Vagina (tissue), 2 donors: ENCODE measurements at regions not wholly inside any gene's neighbourhood (a gene's known extent, or its start where the extent isn't known, plus 50 kb on each side); places are given as distances from the start of the nearest gene placed in this dataset.

Experiments used
- DNase-seq, 2 donors: peaks; one replicate each; pipeline ENCODE4 v3.0.0-alpha.2; 2017; ENCODE audit errors: extremely low spot score in 2 of 2
- H3K27ac ChIP-seq: fragments of 200-600 bp; sonication (generic); one replicate; pipeline ENCODE4 v1.5.1; 2019
- H3K27me3 ChIP-seq: fragments of 200-600 bp; sonication (generic); one replicate; pipeline ENCODE4 v1.5.1; 2019
- H3K36me3 ChIP-seq, 2 donors: fragments of 200-600 bp; sonication (generic); one replicate each; pipeline ENCODE4 v1.5.1; 2017 to 2019
- H3K4me1 ChIP-seq: fragments of 200-600 bp; sonication (generic); one replicate; pipeline ENCODE4 v1.5.1; 2019
- H3K4me3 ChIP-seq, 2 donors: fragments of 200-600 bp; sonication (generic); 1 replicate in 1 of 2; 2 replicates in 1 of 2; pipeline ENCODE4 v1.5.1; 2016 to 2019
- H3K9me3 ChIP-seq: fragments of 200-600 bp; sonication (generic); one replicate; pipeline ENCODE4 v1.5.1; 2019
- POLR2A ChIP-seq, 2 donors: fragments of 450-650 bp; IDR thresholded peaks; one replicate each; pipeline ENCODE4 v1.6.1; 2017; ENCODE audit warnings: antibody characterized with exemption in 2 of 2, mild to moderate bottlenecking in 2 of 2, moderate library complexity in 2 of 2
- POLR2AphosphoS5 ChIP-seq, 2 donors: sonication (generic); formaldehyde crosslinking; IDR thresholded peaks; one replicate each; pipeline ENCODE4 v1.9.0; 2017; ENCODE audit warnings: antibody characterized with exemption in 2 of 2, mild to moderate bottlenecking in 2 of 2, low read depth in 1 of 2; ENCODE audit not compliant: insufficient read depth in 1 of 2
- intact Hi-C: fragments of 100-400 bp; cut with DNase I; formaldehyde crosslinking; loops from one replicate; pipeline ENCODE4 v1.15.1; 2023
- TF ChIP-seq, protein P1 (sequence below), 3 experiments: fragments of 450-650 bp in 2 of 3; fragments of 200-600 bp in 1 of 3; sonication (generic) in 1 of 3; IDR thresholded peaks; one replicate each; pipeline ENCODE4 v1.5.1; 2017 to 2019; ENCODE audit warnings: antibody characterized with exemption in 3 of 3, mild to moderate bottlenecking in 2 of 3, moderate library complexity in 2 of 3

DNA sequence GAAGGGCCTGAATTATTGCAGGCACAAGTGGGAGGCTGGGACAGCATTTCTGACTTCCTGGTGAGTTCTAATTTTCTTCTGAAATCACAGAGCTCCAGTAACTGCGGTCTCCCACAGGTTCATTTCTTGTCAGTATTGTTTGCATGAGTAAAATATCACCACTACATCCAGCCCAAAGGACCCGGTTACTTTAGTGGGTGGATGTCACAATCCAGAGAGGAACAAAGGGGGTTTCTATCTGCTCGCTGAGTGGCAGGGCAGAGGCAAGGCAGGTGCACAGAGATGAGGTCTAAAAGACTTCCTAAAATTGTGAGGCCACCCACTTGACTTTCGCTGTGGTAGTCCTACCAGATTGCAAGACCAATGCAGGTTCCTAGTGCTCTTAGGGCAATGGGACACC, 800.4 kb upstream of the ID2 start:
- no peaks in the 10 kb centered on the region for H3K4me1 ChIP-seq
- no peak overlapping the region for H3K4me3 ChIP-seq
- no peaks in the 10 kb centered on the region for H3K27me3 ChIP-seq
- TF ChIP-seq POLR2AphosphoS5 (IDR thresholded peaks at IDR 0.05; ENCODE audit: insufficient read depth in 1 of 2, low read depth in 1 of 2), result no peak
- TF ChIP-seq, protein P1, sequence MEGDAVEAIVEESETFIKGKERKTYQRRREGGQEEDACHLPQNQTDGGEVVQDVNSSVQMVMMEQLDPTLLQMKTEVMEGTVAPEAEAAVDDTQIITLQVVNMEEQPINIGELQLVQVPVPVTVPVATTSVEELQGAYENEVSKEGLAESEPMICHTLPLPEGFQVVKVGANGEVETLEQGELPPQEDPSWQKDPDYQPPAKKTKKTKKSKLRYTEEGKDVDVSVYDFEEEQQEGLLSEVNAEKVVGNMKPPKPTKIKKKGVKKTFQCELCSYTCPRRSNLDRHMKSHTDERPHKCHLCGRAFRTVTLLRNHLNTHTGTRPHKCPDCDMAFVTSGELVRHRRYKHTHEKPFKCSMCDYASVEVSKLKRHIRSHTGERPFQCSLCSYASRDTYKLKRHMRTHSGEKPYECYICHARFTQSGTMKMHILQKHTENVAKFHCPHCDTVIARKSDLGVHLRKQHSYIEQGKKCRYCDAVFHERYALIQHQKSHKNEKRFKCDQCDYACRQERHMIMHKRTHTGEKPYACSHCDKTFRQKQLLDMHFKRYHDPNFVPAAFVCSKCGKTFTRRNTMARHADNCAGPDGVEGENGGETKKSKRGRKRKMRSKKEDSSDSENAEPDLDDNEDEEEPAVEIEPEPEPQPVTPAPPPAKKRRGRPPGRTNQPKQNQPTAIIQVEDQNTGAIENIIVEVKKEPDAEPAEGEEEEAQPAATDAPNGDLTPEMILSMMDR (IDR thresholded peaks at IDR 0.05), result no peak
- no peaks in the 10 kb centered on the region for H3K9me3 ChIP-seq
- no peak for DNase-seq
- no peaks in the 10 kb centered on the region for H3K36me3 ChIP-seq
- no peak overlapping the region for H3K27ac ChIP-seq
- intact Hi-C loops, result no loop called here

DNA sequence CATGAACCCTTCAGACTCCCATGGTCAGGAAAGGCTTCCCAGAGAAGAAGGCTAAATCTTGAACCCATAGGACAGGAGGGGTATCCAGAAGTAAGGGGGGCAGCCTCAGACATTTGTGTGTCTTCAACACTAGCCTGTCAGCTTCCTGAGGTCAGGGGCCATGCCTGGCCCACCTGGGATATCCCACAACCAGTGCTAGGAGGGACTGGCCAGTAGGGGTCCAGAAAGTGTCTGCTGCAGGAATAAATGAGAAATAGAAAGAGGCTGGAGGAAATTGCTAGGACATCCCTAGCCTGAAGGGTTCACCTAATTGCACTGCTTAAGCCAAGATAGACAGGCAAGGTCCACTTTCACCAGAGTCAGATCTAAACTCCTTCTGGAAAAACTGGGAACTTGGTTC, 799.6 kb upstream of the ID2 start:
- Histone ChIP-seq H3K9me3 (no peaks in the 10 kb centered on the region), H3K4me3 (no peak overlapping the region), H3K27ac (no peak overlapping the region), H3K36me3 (no peaks in the 10 kb centered on the region), H3K4me1 (no peaks in the 10 kb centered on the region), H3K27me3 (no peaks in the 10 kb centered on the region)
- DNase-seq, result no peak
- intact Hi-C loops, result no loop called here
- TF ChIP-seq POLR2AphosphoS5 (IDR thresholded peaks at IDR 0.05; ENCODE audit: insufficient read depth in 1 of 2, low read depth in 1 of 2) (no peak), POLR2A (IDR thresholded peaks at IDR 0.05) (no peak)
- TF ChIP-seq, protein P1 (IDR thresholded peaks at IDR 0.05), result no peak

- H3K4me3 ChIP-seq, result no peak overlapping the region
- H3K9me3 ChIP-seq, result no peaks in the 10 kb centered on the region
These were observed 797.5 kb upstream of the ID2 start for GRCh38 chr2:7884338-7884737.

GRCh38 chr2:7886666-7887065, 795.2 kb upstream of the ID2 start:
- H3K4me3 ChIP-seq, result no peak overlapping the region
- no peaks in the 10 kb centered on the region for H3K4me1 ChIP-seq
- intact Hi-C loops, result no loop called here
- H3K36me3 ChIP-seq, result no peaks in the 10 kb centered on the region
- no peaks in the 10 kb centered on the region for H3K27me3 ChIP-seq
- no peak overlapping the region for H3K27ac ChIP-seq
- H3K9me3 ChIP-seq, result no peaks in the 10 kb centered on the region
- TF ChIP-seq POLR2A (IDR thresholded peaks at IDR 0.05) (no peak), POLR2AphosphoS5 (IDR thresholded peaks at IDR 0.05; ENCODE audit: insufficient read depth in 1 of 2, low read depth in 1 of 2) (no peak)
- TF ChIP-seq, protein P1 (IDR thresholded peaks at IDR 0.05), result no peak
- no peak for DNase-seq

More at GRCh38 chr2:7884338-7884737, 797.5 kb upstream of the ID2 start:
- Histone ChIP-seq H3K27ac (no peak overlapping the region), H3K27me3 (no peaks in the 10 kb centered on the region), H3K4me1 (no peaks in the 10 kb centered on the region), H3K36me3 (no peaks in the 10 kb centered on the region)
- TF ChIP-seq POLR2A (IDR thresholded peaks at IDR 0.05) (no peak), POLR2AphosphoS5 (IDR thresholded peaks at IDR 0.05; ENCODE audit: insufficient read depth in 1 of 2, low read depth in 1 of 2) (no peak)
- TF ChIP-seq, protein P1 (IDR thresholded peaks at IDR 0.05), result no peak
- intact Hi-C loops, result no loop called here
- DNase-seq, result no peak

GRCh38 chr2:7887441-7887840, 794.4 kb upstream of the ID2 start:
- intact Hi-C loops, result no loop called here
- no peak for DNase-seq
- Histone ChIP-seq H3K4me1 (no peaks in the 10 kb centered on the region), H3K4me3 (no peak overlapping the region), H3K9me3 (no peaks in the 10 kb centered on the region), H3K36me3 (no peaks in the 10 kb centered on the region), H3K27me3 (no peaks in the 10 kb centered on the region), H3K27ac (no peak overlapping the region)
- TF ChIP-seq, protein P1 (IDR thresholded peaks at IDR 0.05), result no peak
- no peak for TF ChIP-seq POLR2AphosphoS5 (IDR thresholded peaks at IDR 0.05; ENCODE audit: insufficient read depth in 1 of 2, low read depth in 1 of 2)
- TF ChIP-seq POLR2A (IDR thresholded peaks at IDR 0.05), result no peak
